ENCODE measurements at regions not wholly inside any gene's neighbourhood (a gene's known extent, or its start where the extent isn't known, plus 50 kb on each side); places are given as distances from the start of the nearest gene placed in this dataset.

GRCh38 chr13:76036176-76036575, 400.0 kb downstream of the LMO7 start:
- TF ChIP-seq RXRA (IDR thresholded peaks at IDR 0.05; ENCODE audit: insufficient read depth, low read depth, low read length) = no peak
- no peak for TF ChIP-seq CTCF (IDR thresholded peaks at IDR 0.05; ENCODE audit: control extremely low read depth in 1 of 3, insufficient read depth in 1 of 3, low read depth in 1 of 3, low read length in 3 of 3)
- TF ChIP-seq TCF12 (IDR thresholded peaks at IDR 0.05; ENCODE audit: low read depth, low read length) = no peak
- TF ChIP-seq CEBPB (IDR thresholded peaks at IDR 0.05; ENCODE audit: low read depth, low read length) = no peak
- TF ChIP-seq TEAD4 (IDR thresholded peaks at IDR 0.05; ENCODE audit: low read depth, low read length) = no peak
- no peak for TF ChIP-seq SP2 (IDR thresholded peaks at IDR 0.05; ENCODE audit: low read length)
- no peak for TF ChIP-seq MAFK (IDR thresholded peaks at IDR 0.05; ENCODE audit: low read depth, low read length)

All from H1 (cell line).